H1 (cell line): ENCODE measurements at regions not wholly inside any gene's neighbourhood (a gene's known extent, or its start where the extent isn't known, plus 50 kb on each side); places are given as distances from the start of the nearest gene placed in this dataset.

Experiments used
- CTCF ChIA-PET: fragments of 300-600 bp; sonication (Branson Sonifier 250); formaldehyde crosslinking; loops from one replicate; lab custom pipeline; 2021; ENCODE audit not compliant: partially characterized antibody; lab: Charles Lee
- POLR2A ChIA-PET: fragments of 300-600 bp; sonication (Branson Sonifier 250); formaldehyde crosslinking; loops from one replicate; lab custom pipeline; 2021; ENCODE audit warnings: inconsistent platforms; ENCODE audit not compliant: partially characterized antibody; lab: Charles Lee
- DNase-seq, 2 experiments: peaks; one replicate each; pipeline versions ENCODE4 v3.0.0 to v3.0.0-alpha.2; 2010 to 2022; ENCODE audit warnings: low spot score in 2 of 2, low read depth in 1 of 2, mixed read lengths in 1 of 2
- FAIRE-seq: peaks from 2 replicates; lab custom pipeline; 2011; peaks lifted over from hg19 to GRCh38; lab: Jason Lieb, UNC
- H2AFZ ChIP-seq: 2 replicates; pipeline ENCODE4 v1.8.1; 2012; ENCODE audit warnings: low read length, inconsistent platforms
- H2AK5ac ChIP-seq: 2 replicates; pipeline ENCODE4 v1.6.1; 2013; ENCODE audit warnings: low read depth, low read length
- H2BK120ac ChIP-seq: replicated peaks from 2 replicates; pipeline ENCODE3; 2013; ENCODE audit warnings: low read depth, low read length, inconsistent platforms
- H2BK12ac ChIP-seq: 2 replicates; pipeline ENCODE4 v1.6.1; 2013; ENCODE audit warnings: low read depth, low read length
- H2BK15ac ChIP-seq: 2 replicates; pipeline ENCODE4 v1.6.1; 2013; ENCODE audit warnings: low read length
- H2BK20ac ChIP-seq: 2 replicates; pipeline ENCODE4 v1.6.1; 2013; ENCODE audit warnings: low read length
- H2BK5ac ChIP-seq: 2 replicates; pipeline ENCODE4 v1.6.1; 2013; ENCODE audit warnings: low read depth, low read length
- H3K14ac ChIP-seq: 2 replicates; pipeline ENCODE4 v1.6.1; 2013; ENCODE audit warnings: inconsistent platforms; ENCODE audit not compliant: insufficient read length
- H3K18ac ChIP-seq: 2 replicates; pipeline ENCODE4 v1.6.1; 2013; ENCODE audit warnings: low read length; ENCODE audit errors: extremely low read depth
- H3K23ac ChIP-seq: 2 replicates; pipeline ENCODE4 v1.6.1; 2013; ENCODE audit warnings: inconsistent platforms; ENCODE audit not compliant: insufficient read length
- H3K23me2 ChIP-seq: 2 replicates; pipeline ENCODE4 v1.6.1; 2013; ENCODE audit warnings: low read depth, low read length
- H3K27ac ChIP-seq: 2 replicates; pipeline ENCODE4 v1.6.1; 2011; ENCODE audit warnings: low read depth, low read length, inconsistent platforms
- H3K27me3 ChIP-seq, 4 experiments: replicated peaks in 1 of 4; 1 replicate in 1 of 4; 2 replicates in 3 of 4; pipeline versions ENCODE4 v1.6.1 to v1.8.1; 2011 to 2013; ENCODE audit warnings: low read length in 3 of 4, mild to moderate bottlenecking in 3 of 4, inconsistent platforms in 2 of 4, mixed read lengths in 2 of 4, moderate library complexity in 1 of 4; ENCODE audit not compliant: control insufficient read depth in 3 of 4, insufficient read depth in 3 of 4; ENCODE audit errors: extremely low read depth in 1 of 4
- H3K36me3 ChIP-seq, 4 experiments: 2 replicates each; pipeline versions ENCODE4 v1.6.1 to v1.8.1; 2011 to 2013; ENCODE audit warnings: mild to moderate bottlenecking in 4 of 4, low read length in 3 of 4, moderate library complexity in 2 of 4, control low read depth in 1 of 4, inconsistent platforms in 1 of 4; ENCODE audit not compliant: insufficient read depth in 4 of 4, control insufficient read depth in 2 of 4
- H3K4ac ChIP-seq: replicated peaks from 2 replicates; pipeline ENCODE3; 2013; ENCODE audit warnings: low read length, low read depth, mixed read lengths, inconsistent platforms; ENCODE audit not compliant: insufficient read length
- H3K4me1 ChIP-seq, 4 experiments: replicated peaks in 1 of 4; 1 replicate in 1 of 4; 2 replicates in 3 of 4; pipeline versions ENCODE4 v1.6.1 to v1.8.1; 2011 to 2013; ENCODE audit warnings: low read length in 3 of 4, inconsistent platforms in 2 of 4, mixed read lengths in 1 of 4; ENCODE audit not compliant: insufficient read depth in 4 of 4, control insufficient read depth in 3 of 4
- H3K4me2 ChIP-seq, 2 experiments: 2 replicates each; pipeline versions ENCODE4 v1.6.1 to v1.8.1; 2011 to 2013; ENCODE audit warnings: low read depth in 2 of 2, low read length in 2 of 2, control low read depth in 1 of 2, inconsistent platforms in 1 of 2, mild to moderate bottlenecking in 1 of 2; ENCODE audit not compliant: insufficient read depth in 1 of 2
- H3K4me3 ChIP-seq, 4 experiments: fragments of 200-600, 300-600 bp in 1 of 4; sonication (generic), shearing (Covaris generic), sonication (Bioruptor Twin) in 1 of 4; 2 replicates each; pipeline versions ENCODE4 v1.5.1 to v1.8.1; 2011 to 2016; ENCODE audit warnings: low read length in 4 of 4, low read depth in 3 of 4, control low read depth in 2 of 4, inconsistent platforms in 2 of 4, mild to moderate bottlenecking in 2 of 4, mixed read lengths in 1 of 4, moderate library complexity in 1 of 4; ENCODE audit not compliant: insufficient read depth in 2 of 4; ENCODE audit errors: extremely low read depth in 1 of 4
- H3K56ac ChIP-seq: replicated peaks from 2 replicates; pipeline ENCODE3; 2013; ENCODE audit warnings: low read depth, mild to moderate bottlenecking, mixed read lengths, low read length, inconsistent platforms; ENCODE audit not compliant: insufficient read length
- H3K79me1 ChIP-seq: 2 replicates; pipeline ENCODE4 v1.6.1; 2013; ENCODE audit warnings: low read depth, low read length, control low read depth
- H3K79me2 ChIP-seq, 2 experiments: 2 replicates each; pipeline versions ENCODE4 v1.6.1 to v1.8.1; 2012 to 2013; ENCODE audit warnings: low read length in 2 of 2, mild to moderate bottlenecking in 2 of 2, inconsistent platforms in 1 of 2; ENCODE audit not compliant: insufficient read depth in 2 of 2, control insufficient read depth in 1 of 2
- H3K9ac ChIP-seq, 4 experiments: replicated peaks in 1 of 4; 1 replicate in 1 of 4; 2 replicates in 3 of 4; pipeline versions ENCODE4 v1.6.1 to v1.8.1; 2011 to 2013; ENCODE audit warnings: low read depth in 3 of 4, low read length in 3 of 4, control low read depth in 2 of 4, mild to moderate bottlenecking in 2 of 4, moderate library complexity in 2 of 4, inconsistent platforms in 1 of 4; ENCODE audit errors: extremely low read depth in 1 of 4
- H3K9me3 ChIP-seq, 2 experiments: 2 replicates each; pipeline versions ENCODE4 v1.6.1 to v1.8.1; 2012 to 2013; ENCODE audit warnings: mild to moderate bottlenecking in 2 of 2, moderate library complexity in 2 of 2, control low read depth in 1 of 2, inconsistent platforms in 1 of 2, low read depth in 1 of 2, low read length in 1 of 2, mixed read lengths in 1 of 2; ENCODE audit not compliant: insufficient read depth in 2 of 2
- H4K20me1 ChIP-seq, 2 experiments: replicated peaks in 1 of 2; 2 replicates each; pipeline versions ENCODE3 to v1.8.1; 2011 to 2013; ENCODE audit warnings: inconsistent platforms in 2 of 2, low read length in 2 of 2, mild to moderate bottlenecking in 1 of 2; ENCODE audit not compliant: insufficient read depth in 2 of 2, control insufficient read depth in 1 of 2
- H4K5ac ChIP-seq: 2 replicates; pipeline ENCODE4 v1.6.1; 2013; ENCODE audit warnings: low read length, low read depth, mixed read lengths, inconsistent platforms; ENCODE audit not compliant: insufficient read length
- H4K8ac ChIP-seq: 2 replicates; pipeline ENCODE4 v1.8.0; 2013; ENCODE audit warnings: mild to moderate bottlenecking, moderate library complexity, low read length, inconsistent platforms; ENCODE audit not compliant: insufficient read depth; ENCODE audit errors: extremely low read depth
- H4K91ac ChIP-seq: replicated peaks from 2 replicates; pipeline ENCODE3; 2013; ENCODE audit warnings: low read length, mixed read lengths, inconsistent platforms; ENCODE audit not compliant: insufficient read length
- BCL11A ChIP-seq, 2 experiments: IDR thresholded peaks; one replicate each; pipeline ENCODE4 v1.6.1; 2011; ENCODE audit warnings: low read depth in 2 of 2, low read length in 2 of 2, mild to moderate bottlenecking in 2 of 2
- BRCA1 ChIP-seq: IDR thresholded peaks from 2 replicates; pipeline ENCODE4 v1.6.1; 2012; ENCODE audit warnings: low read depth, low read length, improper control_type of control experiment
- CEBPB ChIP-seq: IDR thresholded peaks from 2 replicates; pipeline ENCODE4 v1.6.1; 2012; ENCODE audit warnings: low read depth, low read length
- CREB1 ChIP-seq: IDR thresholded peaks from 2 replicates; pipeline ENCODE4 v1.6.1; 2012; ENCODE audit warnings: inconsistent platforms
- CTBP2 ChIP-seq: IDR thresholded peaks from 2 replicates; pipeline ENCODE4 v1.7.0; 2011; ENCODE audit warnings: borderline replicate concordance, mild to moderate bottlenecking, moderate library complexity, mixed read lengths, low read length; ENCODE audit not compliant: insufficient read depth, insufficient read length
- CTCF ChIP-seq, 3 experiments: IDR thresholded peaks; 1 replicate in 2 of 3; 2 replicates in 1 of 3; pipeline versions ENCODE4 v1.5.1 to v1.6.1; 2011; ENCODE audit warnings: low read length in 3 of 3, mild to moderate bottlenecking in 3 of 3, inconsistent platforms in 2 of 3, low read depth in 1 of 3, moderate library complexity in 1 of 3; ENCODE audit not compliant: insufficient read depth in 1 of 3; ENCODE audit errors: control extremely low read depth in 1 of 3
- E2F6 ChIP-seq: IDR thresholded peaks from 2 replicates; pipeline ENCODE4 v1.6.1; 2012; ENCODE audit warnings: inconsistent platforms
- HDAC6 ChIP-seq: IDR thresholded peaks from one replicate; pipeline ENCODE4 v1.7.1; 2012; ENCODE audit warnings: low read depth, mild to moderate bottlenecking, inconsistent platforms, low read length, moderate library complexity
- SP1 ChIP-seq: IDR thresholded peaks from 2 replicates; pipeline ENCODE4 v1.6.1; 2011; ENCODE audit warnings: low read depth, low read length
- TAF7 ChIP-seq: optimal IDR thresholded peaks from 2 replicates; pipeline ENCODE3; 2011; ENCODE audit warnings: low read depth, mild to moderate bottlenecking, inconsistent platforms, low read length, moderate library complexity, borderline replicate concordance
- USF2 ChIP-seq: IDR thresholded peaks from 2 replicates; pipeline ENCODE4 v1.6.1; 2011; ENCODE audit warnings: low read length, improper control_type of control experiment

- DNase-seq (no peak), FAIRE-seq (no peak)
- Histone ChIP-seq H3K79me2 (no peaks in the 10 kb centered on the region), H3K18ac (no peak overlapping the region), H3K9ac (no peak overlapping the region), H4K91ac (no peak overlapping the region), H4K5ac (no peak overlapping the region), H2AFZ (no peak overlapping the region), H3K4me3 (no peak overlapping the region), H2BK12ac (no peak overlapping the region), H3K9me3 (no peaks in the 10 kb centered on the region), H3K23me2 (no peaks in the 10 kb centered on the region), H2BK5ac (no peak overlapping the region), H4K8ac (no peak overlapping the region), H2BK15ac (no peak overlapping the region), H2AK5ac (no peak overlapping the region), H3K23ac (no peak overlapping the region), H3K14ac (no peak overlapping the region), H2BK20ac (no peak overlapping the region), H3K79me1 (no peaks in the 10 kb centered on the region), H3K56ac (no peak overlapping the region), H4K20me1 (no peaks in the 10 kb centered on the region), H3K27me3 (peaks cover 0 to 1% (median 0%) of the 10 kb centered on the region in 4 experiments; a peak in 1 of 7 replicates), H2BK120ac (no peak overlapping the region), H3K4me2 (no peak overlapping the region), H3K4ac (no peak overlapping the region), H3K4me1 (no peaks in the 10 kb centered on the region), H3K27ac (no peak overlapping the region), H3K36me3 (no peaks in the 10 kb centered on the region)
- POLR2A ChIA-PET: no interaction called here
- CTCF ChIA-PET: interaction anchor here (0.6 to 6.1 kb wide), 5 partner anchors 11 to 135 kb away, joined by 3 to 31 read pairs (median 9); no protein-coding TSS in a partner anchor
- TF ChIP-seq BCL11A (IDR thresholded peaks at IDR 0.05; ENCODE audit: low read depth in 2 of 2, low read length in 2 of 2) (no peak), USF2 (no peak), CTCF (IDR thresholded peaks at IDR 0.05; ENCODE audit: control extremely low read depth in 1 of 3, insufficient read depth in 1 of 3, low read depth in 1 of 3, low read length in 3 of 3) (no peak), BRCA1 (no peak), CREB1 (no peak), HDAC6 (no peak), TAF7 (no peak), CEBPB (no peak), E2F6 (no peak), CTBP2 (no peak), SP1 (no peak)
Measured at GRCh38 chr2:16744521-16744920, 78.9 kb upstream of the CYRIA start.
